Globus pallidus (tissue), 1 donor: ENCODE measurements at regions not wholly inside any gene's neighbourhood (a gene's known extent, or its start where the extent isn't known, plus 50 kb on each side); places are given as distances from the start of the nearest gene placed in this dataset.
"Not testable (repeated sequence)": the region's sequence is repeated elsewhere in the genome, so short reads cannot be mapped to it uniquely, and the experiment has no call there.

Experiments used
- DNase-seq: peaks from one replicate; pipeline ENCODE4 v3.0.0-alpha.2; 2015; ENCODE audit warnings: low spot score

- no peak for DNase-seq
Observed at GRCh38 chr3:174460831-174461230, 398.3 kb upstream of the NAALADL2 start.

DNA sequence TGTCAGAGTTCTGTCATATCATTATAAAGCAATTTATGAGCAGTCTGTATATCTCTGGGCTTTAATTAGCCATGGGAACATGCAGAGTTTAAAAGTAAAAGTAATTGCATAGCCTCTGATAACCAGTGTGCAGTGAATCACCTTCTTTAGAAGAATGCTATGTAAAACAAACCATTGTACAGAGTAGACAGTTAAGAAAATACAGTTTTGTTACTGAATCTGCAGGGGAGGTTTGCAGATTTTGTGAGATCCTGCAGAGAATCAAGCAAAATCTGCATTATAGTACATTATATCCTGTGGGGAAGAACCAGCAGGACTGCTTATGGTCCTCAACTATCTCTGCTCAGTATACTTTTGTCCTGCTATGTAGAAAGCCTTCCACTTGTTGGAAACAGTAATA lies 396.2 kb upstream of the NAALADL2 start:
- no peak for DNase-seq

- DNase-seq, result no peak
Observed at GRCh38 chr3:174465177-174465576, 394.0 kb upstream of the NAALADL2 start.

DNA sequence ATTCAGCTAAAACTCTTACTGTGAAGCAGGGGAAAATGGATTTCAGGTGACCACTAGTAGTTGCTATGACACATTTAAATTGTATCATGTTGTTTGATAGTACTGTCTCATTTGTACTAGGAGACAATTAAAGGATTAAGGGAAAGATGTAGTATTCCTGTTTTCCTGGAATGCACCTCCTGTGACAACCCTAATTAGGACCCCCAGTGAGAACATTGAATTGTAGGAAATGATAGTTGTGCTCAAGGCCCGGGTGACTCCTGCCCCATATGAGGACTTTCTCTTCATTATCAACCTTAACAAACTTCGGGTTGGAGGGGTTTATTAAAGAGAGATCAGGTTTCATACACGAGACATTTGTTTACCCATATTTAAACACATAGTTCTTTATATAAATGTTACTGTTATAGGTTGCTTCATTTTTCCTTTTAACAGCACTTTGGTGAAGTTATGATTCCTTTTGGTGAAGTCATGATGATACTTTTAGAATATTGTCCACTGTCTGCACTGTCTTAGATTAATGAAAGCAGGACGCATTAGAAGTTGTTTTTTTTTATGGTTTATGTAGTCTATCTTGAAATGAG lies 392.6 kb upstream of the NAALADL2 start:
- no peak for DNase-seq

- DNase-seq, result no peak
Observed at GRCh38 chr3:174477491-174477890, 381.6 kb upstream of the NAALADL2 start.

DNA sequence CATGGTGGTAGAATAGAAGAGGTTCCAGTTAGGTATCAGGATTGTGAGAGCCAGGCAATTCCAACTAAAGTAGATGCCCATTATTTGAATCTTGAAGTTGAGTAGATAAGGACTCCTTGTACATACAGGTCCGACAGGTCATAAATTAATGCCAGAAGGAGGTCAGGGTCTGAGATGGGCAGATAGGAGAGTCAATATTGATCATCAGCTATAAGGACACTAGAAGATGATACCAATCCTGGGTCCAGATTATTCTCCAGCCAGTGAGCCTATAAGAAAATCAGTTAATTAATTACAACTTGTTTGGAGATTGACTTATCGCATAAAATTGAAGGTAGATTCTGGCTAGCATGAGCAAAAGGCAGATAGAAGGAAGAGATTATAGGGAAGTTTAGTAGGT lies 378.4 kb upstream of the NAALADL2 start:
- DNase-seq, result no peak

GRCh38 chr3:174482541-174482940 lies 376.6 kb upstream of the NAALADL2 start:
- DNase-seq, result no peak

DNA sequence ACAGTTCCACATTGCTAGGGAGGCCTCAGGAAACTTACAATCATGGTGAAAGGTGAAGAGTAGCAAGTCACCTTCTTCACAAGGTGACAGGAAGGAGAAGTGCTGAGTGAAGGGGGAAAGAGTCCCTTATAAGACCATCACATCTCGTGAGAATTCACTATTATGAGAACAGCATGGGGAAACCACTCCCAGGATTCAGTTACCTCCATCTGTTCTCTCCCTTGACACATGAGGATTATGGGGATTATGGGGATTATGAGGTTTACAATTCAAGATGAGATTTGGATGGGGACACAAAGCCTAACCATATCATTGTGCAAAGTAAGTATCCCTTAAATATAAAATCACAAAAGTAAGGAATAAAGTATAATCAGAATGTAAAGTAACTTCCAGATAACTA lies 375.9 kb upstream of the NAALADL2 start:
- no peak for DNase-seq

DNA sequence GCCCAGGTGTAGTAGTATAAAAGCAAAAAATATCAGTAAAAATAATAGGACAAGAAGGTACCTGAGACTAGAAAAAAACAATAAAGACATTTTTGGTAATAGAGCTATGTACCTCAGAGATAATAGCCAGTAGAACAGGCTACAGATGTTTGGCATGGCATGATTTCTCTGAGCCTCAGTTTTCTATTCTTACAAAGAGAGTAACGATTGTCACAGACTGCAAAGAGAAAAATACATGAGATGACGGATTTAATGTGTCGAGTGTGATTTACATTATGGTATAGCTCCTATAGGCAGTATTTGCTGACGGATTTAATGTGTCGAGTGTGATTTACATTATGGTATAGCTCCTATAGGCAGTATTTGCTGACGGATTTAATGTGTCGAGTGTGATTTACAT lies 375.3 kb upstream of the NAALADL2 start:
- not testable (repeated sequence) for DNase-seq

GRCh38 chr3:174488527-174488926 lies 370.6 kb upstream of the NAALADL2 start:
- DNase-seq, result no peak

GRCh38 chr3:174495311-174495710 lies 363.8 kb upstream of the NAALADL2 start:
- no peak for DNase-seq

DNA sequence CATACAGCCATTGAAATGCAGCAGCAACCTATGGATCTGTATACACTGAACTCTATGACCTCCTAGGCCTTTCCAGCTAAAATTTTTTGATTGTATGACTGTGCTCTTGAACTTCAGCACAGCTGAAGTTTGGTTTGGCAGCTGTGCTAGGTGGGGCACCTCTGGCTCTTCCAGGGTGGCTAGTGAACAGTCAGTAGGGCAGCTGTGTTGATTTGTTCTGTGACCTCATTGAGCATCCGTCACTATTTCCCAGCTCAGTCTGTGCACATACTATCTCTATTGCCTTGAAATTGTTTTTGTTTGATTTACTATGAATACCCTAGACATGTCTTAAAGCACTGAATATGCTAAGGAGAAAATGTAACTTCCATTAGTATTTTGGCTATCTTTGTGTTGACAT lies 363.2 kb upstream of the NAALADL2 start:
- no peak for DNase-seq

- no peak for DNase-seq
Observed at GRCh38 chr3:174498638-174499037, 360.5 kb upstream of the NAALADL2 start.

DNA sequence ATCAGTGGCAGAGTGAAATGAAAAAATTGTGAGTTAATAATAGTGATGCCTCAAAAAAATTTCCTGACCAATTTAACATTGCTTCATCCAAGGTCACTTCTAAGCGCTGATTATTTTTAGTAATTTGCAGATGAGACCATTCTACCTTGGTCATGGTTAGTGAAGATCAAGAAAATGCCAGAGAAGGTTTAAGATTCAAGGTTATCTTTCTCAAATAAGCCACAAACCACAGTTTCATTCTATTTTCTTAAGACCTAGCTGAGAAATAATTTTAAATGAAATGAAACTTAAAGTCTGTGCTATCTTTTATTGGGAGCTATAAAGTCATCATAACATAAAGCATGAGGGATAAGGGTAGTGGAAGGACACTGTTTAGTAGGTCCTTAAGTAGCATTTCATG lies 353.9 kb upstream of the NAALADL2 start:
- DNase-seq, result no peak

GRCh38 chr3:174524203-174524602 lies 334.9 kb upstream of the NAALADL2 start:
- DNase-seq, result no peak

- no peak for DNase-seq
Observed at GRCh38 chr3:174529298-174529697, 329.8 kb upstream of the NAALADL2 start.

GRCh38 chr3:174531262-174531982 lies 327.7 kb upstream of the NAALADL2 start:
- no peak for DNase-seq

GRCh38 chr3:174532216-174532615 lies 326.9 kb upstream of the NAALADL2 start:
- DNase-seq, result no peak

DNA sequence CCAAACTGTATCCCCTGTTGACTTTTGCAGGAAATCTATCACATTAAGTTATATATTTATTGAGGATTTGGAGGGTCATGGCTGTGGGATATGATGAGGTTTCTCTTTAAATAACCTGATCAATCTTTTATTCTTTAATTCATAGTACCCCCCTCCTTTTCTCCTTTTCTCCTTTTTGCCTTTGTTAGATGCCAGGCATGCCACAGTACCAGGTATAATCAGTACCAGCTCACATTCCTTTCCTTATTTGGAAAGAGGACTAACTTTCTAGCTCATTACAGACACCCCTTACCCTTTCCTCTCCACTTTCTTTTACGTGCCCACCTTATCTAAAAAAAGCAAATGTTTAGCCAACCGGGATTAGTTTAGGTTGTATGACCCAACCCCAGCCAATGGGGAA lies 326.4 kb upstream of the NAALADL2 start:
- no peak for DNase-seq

GRCh38 chr3:174533286-174533685 lies 325.8 kb upstream of the NAALADL2 start:
- no peak for DNase-seq

DNA sequence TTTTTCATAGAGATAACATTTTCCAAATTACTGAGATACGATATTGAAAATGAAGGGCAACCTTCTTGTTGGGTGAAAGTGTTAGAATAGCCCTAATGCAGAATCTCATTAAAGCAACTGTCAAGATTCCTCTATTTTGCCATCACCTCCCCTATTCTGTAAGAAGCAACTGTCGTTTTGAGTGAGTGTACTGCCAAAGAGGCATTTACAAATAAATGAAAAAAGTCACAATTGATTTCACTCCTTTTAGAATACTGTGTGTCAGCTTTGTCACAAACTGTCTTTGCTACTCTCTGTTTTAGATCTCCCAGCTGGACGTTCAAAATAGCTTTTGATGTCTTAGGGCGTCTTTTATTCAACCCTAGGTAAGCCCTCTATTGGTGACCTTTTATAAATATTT lies 322.8 kb upstream of the NAALADL2 start:
- no peak for DNase-seq

GRCh38 chr3:174538151-174538550 lies 321.0 kb upstream of the NAALADL2 start:
- DNase-seq, result no peak

- no peak for DNase-seq
Observed at GRCh38 chr3:174540116-174540908, 318.8 kb upstream of the NAALADL2 start.
